Spleen (tissue), 11 donors: ENCODE measurements at regions not wholly inside any gene's neighbourhood (a gene's known extent, or its start where the extent isn't known, plus 50 kb on each side); places are given as distances from the start of the nearest gene placed in this dataset.

ENCODE experiments used
- DNase-seq: peaks from one replicate; pipeline ENCODE4 v3.0.0-alpha.2; 2020
- H3K27ac ChIP-seq, 8 donors: fragments of 200-600 bp; sonication (generic) in 7 of 8; 1 replicate in 4 of 8; 2 replicates in 4 of 8; pipeline versions ENCODE4 v1.5.0 to v1.8.0; 2016 to 2021; ENCODE audit warnings: inconsistent platforms in 4 of 8, mild to moderate bottlenecking in 4 of 8, moderate library complexity in 1 of 8
- H3K27me3 ChIP-seq, 7 donors: fragments of 200-600 bp; sonication (generic) in 6 of 7; replicated peaks in 1 of 7; 1 replicate in 4 of 7; 2 replicates in 3 of 7; pipeline versions ENCODE4 v1.5.0 to v1.8.0; 2016 to 2021; ENCODE audit warnings: inconsistent platforms in 3 of 7, mild to moderate bottlenecking in 1 of 7
- H3K36me3 ChIP-seq, 6 donors: fragments of 200-600 bp; sonication (generic) in 5 of 6; 1 replicate in 4 of 6; 2 replicates in 2 of 6; pipeline versions ENCODE4 v1.5.0 to v1.8.0; 2016 to 2021; ENCODE audit warnings: inconsistent platforms in 2 of 6
- H3K4me1 ChIP-seq, 6 donors: fragments of 200-600 bp; sonication (generic) in 5 of 6; 1 replicate in 3 of 6; 2 replicates in 3 of 6; pipeline versions ENCODE4 v1.5.0 to v1.8.0; 2016 to 2021; ENCODE audit warnings: inconsistent platforms in 3 of 6
- H3K4me3 ChIP-seq, 8 donors: fragments of 200-600 bp; sonication (generic) in 7 of 8; 1 replicate in 4 of 8; 2 replicates in 4 of 8; pipeline versions ENCODE4 v1.5.0 to v1.8.0; 2016 to 2021; ENCODE audit warnings: inconsistent platforms in 4 of 8, mild to moderate bottlenecking in 4 of 8, moderate library complexity in 2 of 8
- H3K9me3 ChIP-seq, 8 donors: fragments of 200-600 bp; sonication (generic) in 7 of 8; 1 replicate in 4 of 8; 2 replicates in 4 of 8; pipeline versions ENCODE4 v1.5.0 to v1.8.0; 2016 to 2021; ENCODE audit warnings: inconsistent platforms in 4 of 8
- CTCF ChIP-seq, 11 experiments: fragments of 200-600 bp in 7 of 11; fragments of 450-650 bp in 4 of 11; sonication (generic) in 4 of 11; IDR thresholded peaks in 8 of 11; conservative IDR thresholded peaks in 3 of 11; 1 replicate in 7 of 11; 2 replicates in 4 of 11; pipeline versions ENCODE4 v1.4.0 to v1.8.0; 2016 to 2021; ENCODE audit warnings: antibody characterized with exemption in 11 of 11, inconsistent platforms in 4 of 11, mild to moderate bottlenecking in 1 of 11
- POLR2A ChIP-seq, 3 donors: fragments of 450-650 bp; IDR thresholded peaks; one replicate each; pipeline ENCODE4 v1.5.1; 2017; ENCODE audit warnings: antibody characterized with exemption in 3 of 3, mild to moderate bottlenecking in 1 of 3
- POLR2AphosphoS5 ChIP-seq, 3 donors: sonication (generic); formaldehyde crosslinking; IDR thresholded peaks; one replicate each; pipeline ENCODE4 v1.5.1; 2017; ENCODE audit warnings: antibody characterized with exemption in 3 of 3
- WGBS, 5 donors: extraction: QIAGEN DNeasy Blood & Tissue Kit in 3 of 5; methylation state at CpG; one replicate each; pipeline versions ENCODE4 v1.1.5 to v1.1.7; 2013 to 2018; 5-methylcytosine and 5-hydroxymethylcytosine counted together
- intact Hi-C: fragments of 100-400 bp; cut with DNase I; formaldehyde crosslinking; loops from one replicate; pipeline ENCODE4 v1.15.0; 2023; ENCODE audit warnings: low total_unique reads
- donor health status: healthy with polysubstance abuse.
- donor health status: DM: no; HTN: no; CAD: no; lungs with moderate emphysema.
- donor health status: DM: no; HTN: no; CAD: no.
- donor health status: Bipolar disorder and iron deficiency.
- donor health status: healthy.
- donor health status: DM: no; HTN: no; CAD: no.
- donor health status: DM: yes; HTN: yes; CAD: no.

DNA sequence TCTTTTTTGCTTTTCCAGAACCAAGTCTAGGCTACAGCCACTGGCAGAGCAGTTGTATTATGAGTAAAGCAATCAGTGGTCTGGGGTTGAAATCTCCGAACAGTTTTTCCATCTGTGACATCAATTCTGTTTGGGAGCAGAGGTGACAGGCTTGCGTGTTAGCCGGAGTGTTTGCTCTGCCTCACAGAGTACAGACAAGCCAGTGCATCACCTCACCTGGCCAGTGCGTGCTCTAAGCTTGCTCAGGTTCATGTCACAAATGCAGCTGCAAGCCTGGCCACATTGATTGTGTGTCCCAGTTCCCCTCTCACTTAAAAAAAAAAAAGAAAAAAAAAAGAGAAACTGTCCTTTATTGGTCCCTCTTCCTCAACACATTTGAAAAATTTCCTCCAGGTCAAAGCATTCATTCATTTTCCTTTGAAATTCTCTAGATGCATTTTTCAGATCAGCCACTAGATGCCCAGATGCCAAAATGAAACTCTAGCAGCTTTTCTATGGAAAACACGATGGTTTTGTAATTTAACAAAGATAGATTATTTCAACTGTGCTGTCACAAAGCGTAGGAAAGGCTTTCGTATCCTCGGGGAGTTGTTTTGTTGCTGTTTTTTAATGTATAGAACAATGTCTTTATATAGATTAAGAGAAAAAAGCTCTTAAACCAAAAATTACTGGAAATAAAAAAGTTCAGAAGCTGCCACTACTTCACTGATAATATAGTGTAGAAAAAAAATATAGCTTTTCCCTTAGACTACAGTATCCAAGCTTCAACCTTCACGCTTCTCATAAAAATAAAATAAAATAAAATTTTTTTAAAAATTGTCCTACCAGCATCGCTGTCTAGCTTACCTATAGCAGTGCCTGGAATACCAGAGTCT is 585.5 kb downstream of the TLE1 start:
- 71 to 80% (median 77%) methylated on average over 10 of the region's 10 CpGs for WGBS, 5 donors
- no peak overlapping the region for H3K4me3 ChIP-seq
- intact Hi-C loops: no loop called here
- H3K4me1 ChIP-seq: no peaks in the 10 kb centered on the region
- DNase-seq: no peak
- no peak overlapping the region for H3K27ac ChIP-seq
- no peaks in the 10 kb centered on the region for H3K9me3 ChIP-seq
- H3K36me3 ChIP-seq: no peaks in the 10 kb centered on the region
- TF ChIP-seq POLR2AphosphoS5 (IDR thresholded peaks at IDR 0.05): no peak
- peak in 1 of 11 experiments; percentile 8 for TF ChIP-seq CTCF (IDR thresholded peaks at IDR 0.05 in 8 of 11, conservative IDR thresholded peaks at IDR 0.05 in 3 of 11)
- peaks cover 0 to 10% (median 0%) of the 10 kb centered on the region in 7 donors for H3K27me3 ChIP-seq

GRCh38 chr9:81097131-81097847 is 592.1 kb downstream of the TLE1 start:
- H3K27ac ChIP-seq: no peak overlapping the region
- DNase-seq: no peak
- no peaks in the 10 kb centered on the region for H3K4me1 ChIP-seq
- H3K36me3 ChIP-seq: no peaks in the 10 kb centered on the region
- H3K27me3 ChIP-seq: no peaks in the 10 kb centered on the region
- intact Hi-C loops: no loop called here
- WGBS, 5 donors: 69 to 86% (median 81%) methylated on average over 11 of the region's 11 CpGs
- no peak for TF ChIP-seq CTCF (IDR thresholded peaks at IDR 0.05 in 8 of 11, conservative IDR thresholded peaks at IDR 0.05 in 3 of 11)
- TF ChIP-seq POLR2AphosphoS5 (IDR thresholded peaks at IDR 0.05): no peak
- no peak for TF ChIP-seq POLR2A (IDR thresholded peaks at IDR 0.05)
- H3K9me3 ChIP-seq: peaks cover 0 to 14% (median 10%) of the 10 kb centered on the region in 8 donors
- H3K4me3 ChIP-seq: no peak overlapping the region

DNA sequence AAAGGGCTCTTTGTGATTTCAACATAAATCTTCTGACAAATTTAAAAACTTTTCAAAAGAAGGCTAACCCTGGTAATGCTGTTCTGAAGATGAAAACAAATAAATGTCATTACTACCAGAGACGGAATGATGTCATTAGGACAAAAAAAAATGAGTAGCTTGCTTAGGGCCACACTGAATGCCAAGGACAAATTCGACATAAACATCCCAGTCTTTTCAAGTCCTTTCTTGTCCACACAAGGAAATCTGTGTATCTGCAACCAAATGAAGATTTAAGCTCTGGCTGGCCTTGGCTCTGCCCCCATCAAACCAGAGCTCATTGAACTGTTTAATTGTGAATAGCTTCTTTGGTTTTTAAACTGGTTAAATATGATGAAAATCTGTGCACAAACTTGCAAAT is 592.7 kb downstream of the TLE1 start:
- no peaks in the 10 kb centered on the region for H3K36me3 ChIP-seq
- peaks cover 0 to 14% (median 10%) of the 10 kb centered on the region in 8 donors for H3K9me3 ChIP-seq
- H3K27ac ChIP-seq: no peak overlapping the region
- no peak overlapping the region for H3K4me3 ChIP-seq
- intact Hi-C loops: no loop called here
- no peak for DNase-seq
- 62 to 80% (median 79%) methylated on average over 2 of the region's 2 CpGs for WGBS, 5 donors
- TF ChIP-seq CTCF (IDR thresholded peaks at IDR 0.05 in 8 of 11, conservative IDR thresholded peaks at IDR 0.05 in 3 of 11): no peak
- TF ChIP-seq POLR2A (IDR thresholded peaks at IDR 0.05): no peak
- TF ChIP-seq POLR2AphosphoS5 (IDR thresholded peaks at IDR 0.05): no peak
- H3K4me1 ChIP-seq: no peaks in the 10 kb centered on the region
- no peaks in the 10 kb centered on the region for H3K27me3 ChIP-seq

- Histone ChIP-seq H3K36me3 (no peaks in the 10 kb centered on the region), H3K4me3 (no peak overlapping the region), H3K9me3 (peaks cover 0 to 14% (median 10%) of the 10 kb centered on the region in 8 donors), H3K27me3 (no peaks in the 10 kb centered on the region), H3K4me1 (no peaks in the 10 kb centered on the region), H3K27ac (no peak overlapping the region)
- TF ChIP-seq CTCF (IDR thresholded peaks at IDR 0.05 in 8 of 11, conservative IDR thresholded peaks at IDR 0.05 in 3 of 11) (no peak), POLR2A (IDR thresholded peaks at IDR 0.05) (no peak), POLR2AphosphoS5 (IDR thresholded peaks at IDR 0.05) (no peak)
- WGBS, 5 donors: 89 to 98% (median 93%) methylated on average over 2 of the region's 2 CpGs
- DNase-seq: no peak
- intact Hi-C loops: no loop called here
These were observed 597.3 kb downstream of the TLE1 start for GRCh38 chr9:81092057-81092456.
